ENCODE measurements at regions not wholly inside any gene's neighbourhood (a gene's known extent, or its start where the extent isn't known, plus 50 kb on each side); places are given as distances from the start of the nearest gene placed in this dataset.

DNA sequence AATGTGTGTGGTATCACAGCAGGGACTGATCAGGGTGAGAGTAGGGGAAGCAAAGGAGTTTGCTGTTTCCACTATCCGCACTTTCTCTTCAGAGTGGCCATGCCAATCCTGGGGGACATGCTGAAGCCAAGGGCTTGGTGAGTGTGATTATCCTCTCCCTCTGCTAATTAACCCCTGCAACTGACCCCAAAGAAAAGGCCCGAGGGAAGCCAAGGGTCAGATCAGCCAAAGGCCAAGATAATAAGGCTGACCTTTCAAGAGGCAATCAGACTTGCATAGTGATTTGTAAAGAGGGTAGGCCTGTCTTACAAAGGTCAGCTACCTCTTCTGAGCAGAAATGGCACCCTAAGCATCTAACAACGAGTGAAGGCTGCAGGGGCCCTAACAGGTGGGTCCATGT is 420.5 kb upstream of the CPEB2 start:
- H3K27ac Mint-ChIP-seq = no peak overlapping the region
- H3K4me1 Mint-ChIP-seq (ENCODE audit: low read depth in 2 of 2) = no peaks in the 10 kb centered on the region
- no peak overlapping the region for H3K4me3 Mint-ChIP-seq
- no peaks in the 10 kb centered on the region for H3K27me3 Mint-ChIP-seq
- ATAC-seq (replicated peaks) = no peak
- DNase-seq = no peak
- peaks cover 0 to 10% of the 10 kb centered on the region in 2 donors for H3K9me3 Mint-ChIP-seq
- no peaks in the 10 kb centered on the region for H3K36me3 Mint-ChIP-seq (ENCODE audit: insufficient read depth)

GRCh38 chr4:14582677-14583076 is 419.6 kb upstream of the CPEB2 start:
- Mint-ChIP-seq H3K4me3 (no peak overlapping the region), H3K27me3 (no peaks in the 10 kb centered on the region), H3K27ac (no peak overlapping the region)

DNA sequence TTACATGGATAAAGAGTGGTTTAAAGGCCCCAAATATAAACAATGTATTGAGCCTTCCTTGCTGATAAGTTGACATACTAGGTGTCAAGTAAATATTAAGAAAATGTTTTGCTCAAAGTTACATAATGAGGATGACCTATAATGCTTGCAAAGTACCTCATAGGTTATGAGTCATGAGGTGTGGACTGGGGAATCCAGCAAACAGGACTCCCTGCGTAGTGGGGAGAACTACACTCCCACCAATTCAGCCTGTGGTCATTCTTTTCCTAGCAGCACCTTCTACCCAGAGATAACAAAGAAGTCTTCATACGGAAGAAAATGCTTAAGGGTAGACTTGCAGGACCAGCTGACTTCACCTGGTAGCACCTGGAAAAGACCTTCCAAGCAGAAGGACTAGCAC is 418.9 kb upstream of the CPEB2 start:
- no peaks in the 10 kb centered on the region for H3K36me3 Mint-ChIP-seq (ENCODE audit: insufficient read depth)
- no peak for ATAC-seq (replicated peaks)
- peaks cover 0 to 10% of the 10 kb centered on the region in 2 donors for H3K9me3 Mint-ChIP-seq
- DNase-seq = no peak
- H3K27me3 Mint-ChIP-seq = no peaks in the 10 kb centered on the region
- no peak overlapping the region for H3K4me3 Mint-ChIP-seq
- H3K4me1 Mint-ChIP-seq (ENCODE audit: low read depth in 2 of 2) = no peaks in the 10 kb centered on the region
- no peak overlapping the region for H3K27ac Mint-ChIP-seq

More at GRCh38 chr4:14582677-14583076, 419.6 kb upstream of the CPEB2 start:
- H3K36me3 Mint-ChIP-seq (ENCODE audit: insufficient read depth) = no peaks in the 10 kb centered on the region
- H3K4me1 Mint-ChIP-seq (ENCODE audit: low read depth in 2 of 2) = no peaks in the 10 kb centered on the region
- peaks cover 0 to 10% of the 10 kb centered on the region in 2 donors for H3K9me3 Mint-ChIP-seq
- DNase-seq (no peak), ATAC-seq (replicated peaks) (no peak)

DNA sequence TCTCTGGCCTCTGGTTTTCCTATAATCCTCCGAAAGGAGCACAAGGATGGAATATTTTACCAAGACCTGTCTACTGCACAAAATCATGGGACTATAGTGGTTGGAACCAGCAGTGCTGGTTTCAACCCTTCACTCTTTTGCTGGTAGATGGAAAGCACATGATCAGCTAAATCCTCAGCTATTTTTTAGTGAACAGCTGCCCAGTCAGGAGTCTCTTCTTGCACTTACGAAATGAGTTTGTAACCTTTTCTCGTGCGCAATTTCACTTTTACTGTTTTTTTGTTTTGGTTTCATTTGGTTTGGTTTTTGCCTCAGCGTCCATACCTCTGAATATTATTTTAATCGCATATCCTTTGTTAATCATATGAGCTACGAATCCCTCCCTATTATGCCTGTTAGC is 418.5 kb upstream of the CPEB2 start:
- Mint-ChIP-seq H3K4me1 (ENCODE audit: low read depth in 2 of 2) (no peaks in the 10 kb centered on the region), H3K27me3 (no peaks in the 10 kb centered on the region), H3K27ac (no peak overlapping the region), H3K9me3 (peaks cover 0 to 10% of the 10 kb centered on the region in 2 donors), H3K4me3 (no peak overlapping the region), H3K36me3 (ENCODE audit: insufficient read depth) (no peaks in the 10 kb centered on the region)
- DNase-seq (no peak), ATAC-seq (replicated peaks) (no peak)

DNA sequence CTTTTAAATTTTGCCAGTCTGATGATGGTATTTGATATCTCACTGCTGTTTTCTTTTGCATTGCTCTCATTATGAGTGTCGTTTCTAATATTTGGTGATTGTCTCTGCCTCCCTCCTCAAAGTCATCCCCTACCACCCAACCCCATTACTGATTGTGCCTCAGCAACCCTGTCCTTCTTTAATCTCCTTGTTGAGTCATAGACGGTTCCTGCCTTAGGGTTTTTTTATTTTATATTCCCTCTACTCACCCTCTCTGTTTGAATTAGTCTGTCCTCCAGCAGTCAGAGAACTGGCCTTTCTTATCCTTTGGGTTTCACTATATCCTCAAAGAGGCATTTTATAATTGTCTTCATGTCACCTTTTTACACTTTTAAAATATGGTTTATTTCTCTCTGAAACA is 409.3 kb upstream of the CPEB2 start:
- Mint-ChIP-seq H3K4me1 (ENCODE audit: low read depth in 2 of 2) (no peaks in the 10 kb centered on the region), H3K36me3 (ENCODE audit: insufficient read depth) (no peaks in the 10 kb centered on the region), H3K4me3 (no peak overlapping the region), H3K27ac (no peak overlapping the region), H3K27me3 (no peaks in the 10 kb centered on the region), H3K9me3 (peaks cover 0 to 2% of the 10 kb centered on the region in 2 donors)
- DNase-seq = no peak
- no peak for ATAC-seq (replicated peaks)

GRCh38 chr4:14596028-14596427 is 406.3 kb upstream of the CPEB2 start:
- Mint-ChIP-seq H3K36me3 (ENCODE audit: insufficient read depth) (no peaks in the 10 kb centered on the region), H3K27me3 (no peaks in the 10 kb centered on the region), H3K4me3 (no peak overlapping the region), H3K4me1 (ENCODE audit: low read depth in 2 of 2) (no peaks in the 10 kb centered on the region), H3K27ac (no peak overlapping the region), H3K9me3 (peaks cover 0 to 2% of the 10 kb centered on the region in 2 donors)
- no peak for ATAC-seq (replicated peaks)
- no peak for DNase-seq

GRCh38 chr4:14596437-14596836 is 405.8 kb upstream of the CPEB2 start:
- Mint-ChIP-seq H3K27ac (no peak overlapping the region), H3K27me3 (no peaks in the 10 kb centered on the region), H3K4me3 (no peak overlapping the region), H3K36me3 (ENCODE audit: insufficient read depth) (no peaks in the 10 kb centered on the region), H3K9me3 (peaks cover 0 to 2% of the 10 kb centered on the region in 2 donors), H3K4me1 (ENCODE audit: low read depth in 2 of 2) (no peaks in the 10 kb centered on the region)
- DNase-seq (no peak), ATAC-seq (replicated peaks) (no peak)

GRCh38 chr4:14596904-14597303 is 405.4 kb upstream of the CPEB2 start:
- ATAC-seq (replicated peaks) = no peak

GRCh38 chr4:14602206-14602605 is 400.1 kb upstream of the CPEB2 start:
- Mint-ChIP-seq H3K4me1 (ENCODE audit: low read depth in 2 of 2) (no peaks in the 10 kb centered on the region), H3K27me3 (no peaks in the 10 kb centered on the region)
- ATAC-seq (replicated peaks) = no peak

More at GRCh38 chr4:14596904-14597303, 405.4 kb upstream of the CPEB2 start:
- Mint-ChIP-seq H3K4me3 (no peak overlapping the region), H3K4me1 (ENCODE audit: low read depth in 2 of 2) (no peaks in the 10 kb centered on the region), H3K27ac (no peak overlapping the region), H3K27me3 (no peaks in the 10 kb centered on the region), H3K9me3 (peaks cover 0 to 2% of the 10 kb centered on the region in 2 donors), H3K36me3 (ENCODE audit: insufficient read depth) (no peaks in the 10 kb centered on the region)
- no peak for DNase-seq

GRCh38 chr4:14607001-14607400 is 395.3 kb upstream of the CPEB2 start:
- ATAC-seq (replicated peaks) = no peak
- H3K4me1 Mint-ChIP-seq (ENCODE audit: low read depth in 2 of 2) = no peaks in the 10 kb centered on the region
- H3K27me3 Mint-ChIP-seq = no peaks in the 10 kb centered on the region
- H3K4me3 Mint-ChIP-seq = no peak overlapping the region
- no peaks in the 10 kb centered on the region for H3K36me3 Mint-ChIP-seq (ENCODE audit: insufficient read depth)
- DNase-seq = no peak
- no peaks in the 10 kb centered on the region for H3K9me3 Mint-ChIP-seq
- H3K27ac Mint-ChIP-seq = no peak overlapping the region

More at GRCh38 chr4:14602206-14602605, 400.1 kb upstream of the CPEB2 start:
- DNase-seq = no peak
- Mint-ChIP-seq H3K27ac (no peak overlapping the region), H3K4me3 (no peak overlapping the region), H3K36me3 (ENCODE audit: insufficient read depth) (no peaks in the 10 kb centered on the region), H3K9me3 (no peaks in the 10 kb centered on the region)

- Mint-ChIP-seq H3K27ac (no peak overlapping the region), H3K27me3 (no peaks in the 10 kb centered on the region), H3K36me3 (ENCODE audit: insufficient read depth) (no peaks in the 10 kb centered on the region), H3K4me1 (ENCODE audit: low read depth in 2 of 2) (no peaks in the 10 kb centered on the region), H3K9me3 (no peaks in the 10 kb centered on the region), H3K4me3 (no peak overlapping the region)
- ATAC-seq (replicated peaks) = no peak
- DNase-seq = no peak
Observed at GRCh38 chr4:14607578-14607977, 394.7 kb upstream of the CPEB2 start.

- Mint-ChIP-seq H3K36me3 (ENCODE audit: insufficient read depth) (no peaks in the 10 kb centered on the region), H3K4me3 (no peak overlapping the region), H3K27ac (no peak overlapping the region), H3K4me1 (ENCODE audit: low read depth in 2 of 2) (no peaks in the 10 kb centered on the region), H3K9me3 (no peaks in the 10 kb centered on the region), H3K27me3 (no peaks in the 10 kb centered on the region)
- DNase-seq (no peak), ATAC-seq (replicated peaks) (no peak)
Observed at GRCh38 chr4:14608630-14609029, 393.7 kb upstream of the CPEB2 start.

DNA sequence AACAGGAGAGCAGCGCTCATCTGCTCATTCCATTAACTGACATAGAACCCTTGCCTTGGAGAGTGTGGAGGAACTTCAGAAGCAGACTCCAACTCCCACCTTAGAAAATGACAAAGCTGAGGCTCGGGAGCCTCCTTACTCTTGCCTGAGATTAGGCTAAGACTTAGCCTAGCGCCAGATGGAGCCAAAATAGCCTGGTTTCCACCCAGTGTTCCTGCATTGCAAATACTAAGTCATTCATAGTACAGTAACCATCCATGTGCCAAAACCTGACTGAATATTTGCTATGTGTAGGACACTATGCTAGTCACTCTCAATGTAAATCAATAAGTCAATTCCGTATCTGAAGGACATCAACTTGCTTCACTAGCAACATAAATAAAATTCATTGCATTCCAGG is 387.4 kb upstream of the CPEB2 start:
- Mint-ChIP-seq H3K36me3 (ENCODE audit: insufficient read depth) (no peaks in the 10 kb centered on the region), H3K4me1 (ENCODE audit: low read depth in 2 of 2) (no peaks in the 10 kb centered on the region), H3K27me3 (no peaks in the 10 kb centered on the region), H3K27ac (no peak overlapping the region), H3K9me3 (peaks cover 0 to 2% of the 10 kb centered on the region in 2 donors), H3K4me3 (no peak overlapping the region)
- DNase-seq (no peak), ATAC-seq (replicated peaks) (no peak)

GRCh38 chr4:14615671-14616070 is 386.6 kb upstream of the CPEB2 start:
- Mint-ChIP-seq H3K4me1 (ENCODE audit: low read depth in 2 of 2) (no peaks in the 10 kb centered on the region), H3K27ac (no peak overlapping the region), H3K9me3 (peaks cover 0 to 2% of the 10 kb centered on the region in 2 donors), H3K36me3 (ENCODE audit: insufficient read depth) (no peaks in the 10 kb centered on the region), H3K4me3 (no peak overlapping the region), H3K27me3 (no peaks in the 10 kb centered on the region)
- ATAC-seq (replicated peaks) (no peak), DNase-seq (no peak)

GRCh38 chr4:14620567-14621141 is 381.6 kb upstream of the CPEB2 start:
- no peaks in the 10 kb centered on the region for H3K36me3 Mint-ChIP-seq (ENCODE audit: insufficient read depth)
- H3K4me3 Mint-ChIP-seq = no peak overlapping the region
- no peaks in the 10 kb centered on the region for H3K27me3 Mint-ChIP-seq
- no peak for ATAC-seq (replicated peaks)
- H3K9me3 Mint-ChIP-seq = no peaks in the 10 kb centered on the region
- no peak for DNase-seq
- no peak overlapping the region for H3K27ac Mint-ChIP-seq
- H3K4me1 Mint-ChIP-seq (ENCODE audit: low read depth in 2 of 2) = no peaks in the 10 kb centered on the region
